ENCODE measurements at regions not wholly inside any gene's neighbourhood (a gene's known extent, or its start where the extent isn't known, plus 50 kb on each side); places are given as distances from the start of the nearest gene placed in this dataset.

DNA sequence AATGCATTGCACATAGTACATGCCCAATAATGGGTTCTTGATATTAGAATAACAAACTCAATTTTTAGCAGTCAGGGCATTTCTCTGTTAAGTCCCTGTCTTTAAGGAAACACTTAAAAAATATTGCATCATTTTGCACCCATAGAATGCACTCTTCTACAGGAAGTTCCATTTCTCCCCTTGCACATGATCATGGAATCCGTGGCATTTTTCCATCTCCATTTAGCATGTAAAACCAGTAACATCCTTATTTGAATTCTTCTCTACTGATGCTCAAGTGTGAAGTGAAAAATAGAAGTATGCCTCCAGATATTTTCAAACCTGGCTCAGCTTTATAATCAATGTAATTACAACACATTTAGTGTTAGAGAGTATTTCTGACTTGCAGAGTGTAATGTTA lies 192.8 kb downstream of the RWDD3 start:
- Histone ChIP-seq H3K27ac (replicated peaks) (no peak overlapping the region), H3K27me3 (ENCODE audit: insufficient read depth, poor library complexity, severe bottlenecking) (no peaks in the 10 kb centered on the region), H3K4me3 (replicated peaks; ENCODE audit: insufficient read depth, low read length) (no peak overlapping the region)
- DNase-seq (ENCODE audit: low read depth in 1 of 2, low spot score in 1 of 2): no peak
- TF ChIP-seq, protein P1, sequence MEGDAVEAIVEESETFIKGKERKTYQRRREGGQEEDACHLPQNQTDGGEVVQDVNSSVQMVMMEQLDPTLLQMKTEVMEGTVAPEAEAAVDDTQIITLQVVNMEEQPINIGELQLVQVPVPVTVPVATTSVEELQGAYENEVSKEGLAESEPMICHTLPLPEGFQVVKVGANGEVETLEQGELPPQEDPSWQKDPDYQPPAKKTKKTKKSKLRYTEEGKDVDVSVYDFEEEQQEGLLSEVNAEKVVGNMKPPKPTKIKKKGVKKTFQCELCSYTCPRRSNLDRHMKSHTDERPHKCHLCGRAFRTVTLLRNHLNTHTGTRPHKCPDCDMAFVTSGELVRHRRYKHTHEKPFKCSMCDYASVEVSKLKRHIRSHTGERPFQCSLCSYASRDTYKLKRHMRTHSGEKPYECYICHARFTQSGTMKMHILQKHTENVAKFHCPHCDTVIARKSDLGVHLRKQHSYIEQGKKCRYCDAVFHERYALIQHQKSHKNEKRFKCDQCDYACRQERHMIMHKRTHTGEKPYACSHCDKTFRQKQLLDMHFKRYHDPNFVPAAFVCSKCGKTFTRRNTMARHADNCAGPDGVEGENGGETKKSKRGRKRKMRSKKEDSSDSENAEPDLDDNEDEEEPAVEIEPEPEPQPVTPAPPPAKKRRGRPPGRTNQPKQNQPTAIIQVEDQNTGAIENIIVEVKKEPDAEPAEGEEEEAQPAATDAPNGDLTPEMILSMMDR (IDR thresholded peaks at IDR 0.05; ENCODE audit: insufficient read depth, low read length): no peak
- TF ChIP-seq SPI1 (IDR thresholded peaks at IDR 0.05; ENCODE audit: borderline replicate concordance, low read depth) (no peak), GABPA (IDR thresholded peaks at IDR 0.05; ENCODE audit: low read depth) (no peak), POLR2AphosphoS5 (IDR thresholded peaks at IDR 0.05; ENCODE audit: low read depth) (no peak)
- TF ChIP-seq, protein P2, sequence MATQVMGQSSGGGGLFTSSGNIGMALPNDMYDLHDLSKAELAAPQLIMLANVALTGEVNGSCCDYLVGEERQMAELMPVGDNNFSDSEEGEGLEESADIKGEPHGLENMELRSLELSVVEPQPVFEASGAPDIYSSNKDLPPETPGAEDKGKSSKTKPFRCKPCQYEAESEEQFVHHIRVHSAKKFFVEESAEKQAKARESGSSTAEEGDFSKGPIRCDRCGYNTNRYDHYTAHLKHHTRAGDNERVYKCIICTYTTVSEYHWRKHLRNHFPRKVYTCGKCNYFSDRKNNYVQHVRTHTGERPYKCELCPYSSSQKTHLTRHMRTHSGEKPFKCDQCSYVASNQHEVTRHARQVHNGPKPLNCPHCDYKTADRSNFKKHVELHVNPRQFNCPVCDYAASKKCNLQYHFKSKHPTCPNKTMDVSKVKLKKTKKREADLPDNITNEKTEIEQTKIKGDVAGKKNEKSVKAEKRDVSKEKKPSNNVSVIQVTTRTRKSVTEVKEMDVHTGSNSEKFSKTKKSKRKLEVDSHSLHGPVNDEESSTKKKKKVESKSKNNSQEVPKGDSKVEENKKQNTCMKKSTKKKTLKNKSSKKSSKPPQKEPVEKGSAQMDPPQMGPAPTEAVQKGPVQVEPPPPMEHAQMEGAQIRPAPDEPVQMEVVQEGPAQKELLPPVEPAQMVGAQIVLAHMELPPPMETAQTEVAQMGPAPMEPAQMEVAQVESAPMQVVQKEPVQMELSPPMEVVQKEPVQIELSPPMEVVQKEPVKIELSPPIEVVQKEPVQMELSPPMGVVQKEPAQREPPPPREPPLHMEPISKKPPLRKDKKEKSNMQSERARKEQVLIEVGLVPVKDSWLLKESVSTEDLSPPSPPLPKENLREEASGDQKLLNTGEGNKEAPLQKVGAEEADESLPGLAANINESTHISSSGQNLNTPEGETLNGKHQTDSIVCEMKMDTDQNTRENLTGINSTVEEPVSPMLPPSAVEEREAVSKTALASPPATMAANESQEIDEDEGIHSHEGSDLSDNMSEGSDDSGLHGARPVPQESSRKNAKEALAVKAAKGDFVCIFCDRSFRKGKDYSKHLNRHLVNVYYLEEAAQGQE (IDR thresholded peaks at IDR 0.05; ENCODE audit: insufficient replicate concordance, low read depth): no peak

DNA sequence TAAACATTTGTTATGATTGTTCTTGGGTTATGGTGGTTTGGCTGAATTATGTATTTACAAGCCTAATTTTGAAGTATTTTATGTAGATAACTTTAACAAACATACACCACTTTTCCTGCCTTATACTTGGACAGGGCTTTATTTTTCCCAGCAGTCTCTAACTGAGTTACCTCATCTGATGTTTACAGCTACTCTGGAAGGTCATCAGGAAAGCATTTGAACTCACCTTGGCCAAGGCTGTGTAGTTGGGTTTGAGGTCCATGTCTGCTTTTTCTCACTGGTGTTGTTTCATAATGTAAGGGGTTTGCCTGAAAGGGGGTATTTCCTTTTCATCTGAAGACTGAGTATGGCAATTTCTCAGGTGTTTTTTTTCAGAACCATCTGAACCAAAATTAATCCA lies 193.5 kb downstream of the RWDD3 start:
- Histone ChIP-seq H3K27ac (replicated peaks) (no peak overlapping the region), H3K4me3 (replicated peaks; ENCODE audit: insufficient read depth, low read length) (no peak overlapping the region), H3K27me3 (ENCODE audit: insufficient read depth, poor library complexity, severe bottlenecking) (no peaks in the 10 kb centered on the region)
- no peak for DNase-seq (ENCODE audit: low read depth in 1 of 2, low spot score in 1 of 2)
- TF ChIP-seq GABPA (IDR thresholded peaks at IDR 0.05; ENCODE audit: low read depth): no peak
- TF ChIP-seq SPI1 (IDR thresholded peaks at IDR 0.05; ENCODE audit: borderline replicate concordance, low read depth): no peak
- no peak for TF ChIP-seq POLR2AphosphoS5 (IDR thresholded peaks at IDR 0.05; ENCODE audit: low read depth)
- TF ChIP-seq, protein P1 (IDR thresholded peaks at IDR 0.05; ENCODE audit: insufficient read depth, low read length): no peak
- TF ChIP-seq, protein P2 (IDR thresholded peaks at IDR 0.05; ENCODE audit: insufficient replicate concordance, low read depth): no peak

DNA sequence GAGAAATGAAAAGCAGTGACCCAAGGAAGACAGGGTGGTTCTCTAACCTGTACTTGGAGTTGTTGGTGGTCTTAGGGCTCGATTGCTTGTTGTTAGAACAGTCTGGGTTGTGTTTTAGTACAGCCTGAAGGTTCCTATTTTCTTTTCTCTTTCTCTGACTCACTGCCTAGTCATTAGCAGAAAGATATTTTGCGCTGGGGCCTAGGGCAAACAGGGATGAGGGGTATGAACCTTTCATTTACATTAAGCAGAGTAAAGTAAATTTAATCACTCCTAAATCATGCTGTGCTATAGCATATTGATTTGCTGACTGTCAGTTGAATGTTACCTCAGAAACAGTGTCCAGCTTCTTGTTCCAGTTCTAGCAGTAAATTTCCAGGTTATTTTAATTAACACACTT lies 197.2 kb downstream of the RWDD3 start:
- TF ChIP-seq SPI1 (IDR thresholded peaks at IDR 0.05; ENCODE audit: borderline replicate concordance, low read depth) (no peak), GABPA (IDR thresholded peaks at IDR 0.05; ENCODE audit: low read depth) (no peak), POLR2AphosphoS5 (IDR thresholded peaks at IDR 0.05; ENCODE audit: low read depth) (no peak)
- TF ChIP-seq, protein P2 (IDR thresholded peaks at IDR 0.05; ENCODE audit: insufficient replicate concordance, low read depth): no peak
- TF ChIP-seq, protein P1 (IDR thresholded peaks at IDR 0.05; ENCODE audit: insufficient read depth, low read length): no peak
- Histone ChIP-seq H3K4me3 (replicated peaks; ENCODE audit: insufficient read depth, low read length) (no peak overlapping the region), H3K27ac (replicated peaks) (no peak overlapping the region), H3K27me3 (ENCODE audit: insufficient read depth, poor library complexity, severe bottlenecking) (no peaks in the 10 kb centered on the region)
- no peak for DNase-seq (ENCODE audit: low read depth in 1 of 2, low spot score in 1 of 2)
